HepG2 (cell line): ENCODE measurements at regions not wholly inside any gene's neighbourhood (a gene's known extent, or its start where the extent isn't known, plus 50 kb on each side); places are given as distances from the start of the nearest gene placed in this dataset.

Source experiments
- ATAC-seq: fragments of 200-7000 bp; cut with Tn5 transposase; 3 replicates; pipeline ENCODE4 v1.9.1; 2020; ENCODE audit warnings: mild to moderate bottlenecking, moderate library complexity
- BruUV-seq: library from RNA; stranded (reverse); fragments of 400-500 nt; replicated peaks from 2 replicates; lab custom pipeline; 2021; lab: Mats Ljungman, UMichigan
- CTCF ChIA-PET: fragments of 300-600 bp; formaldehyde crosslinking; extraction: SDS; loops from one replicate; lab custom pipeline; 2021; ENCODE audit warnings: low total read pairs, inconsistent platforms, low intra/inter-chr PET ratio; lab: Yijun Ruan, JAX
- POLR2A ChIA-PET: fragments of 350-600 bp; sonication (Branson Sonifier 250); formaldehyde crosslinking; loops from one replicate; lab custom pipeline; 2020; ENCODE audit warnings: antibody characterized with exemption, inconsistent platforms; lab: Yijun Ruan, JAX
- DNase-seq: peaks from one replicate; pipeline ENCODE4 v3.0.0-alpha.2; 2015; ENCODE audit warnings: low spot score
- FAIRE-seq: peaks from 3 replicates; lab custom pipeline; 2011; peaks lifted over from hg19 to GRCh38; lab: Jason Lieb, UNC
- H2AFZ ChIP-seq: one replicate; pipeline ENCODE4 v1.6.1; 2011; ENCODE audit warnings: low read length, inconsistent platforms
- H3K27ac ChIP-seq: fragments of 300-600 bp; 3 replicates; pipeline ENCODE4 v1.8.0; 2011; ENCODE audit warnings: mixed run types, mild to moderate bottlenecking, mixed read lengths, low read length, inconsistent platforms; ENCODE audit not compliant: insufficient read depth; ENCODE audit errors: extremely low read length
- H3K27me3 ChIP-seq, 2 experiments: fragments of 200-600 bp in 1 of 2; 2 replicates in 1 of 2; 3 replicates in 1 of 2; pipeline versions ENCODE4 v1.6.0 to v1.8.0; 2011; ENCODE audit warnings: low read length in 2 of 2, mild to moderate bottlenecking in 2 of 2, moderate library complexity in 2 of 2, inconsistent platforms in 1 of 2; ENCODE audit not compliant: insufficient read depth in 2 of 2, control insufficient read depth in 1 of 2
- H3K36me3 ChIP-seq, 2 experiments: fragments of 200-600 bp in 1 of 2; replicated peaks in 1 of 2; 2 replicates in 1 of 2; 3 replicates in 1 of 2; pipeline versions ENCODE4 v1.5.1 to v1.8.0; 2011; ENCODE audit warnings: low read length in 2 of 2, inconsistent platforms in 1 of 2; ENCODE audit not compliant: insufficient read depth in 2 of 2, control insufficient read depth in 1 of 2
- H3K4me1 ChIP-seq: 2 replicates; pipeline ENCODE4 v1.5.1; 2012; ENCODE audit warnings: low read length, inconsistent platforms; ENCODE audit not compliant: insufficient read depth
- H3K4me2 ChIP-seq: 2 replicates; pipeline ENCODE4 v1.6.0; 2011; ENCODE audit warnings: low read depth, low read length, inconsistent platforms
- H3K4me3 ChIP-seq, 3 experiments: fragments of 200-600 bp in 1 of 3; sonication (generic), shearing (Covaris generic) in 1 of 3; replicated peaks in 1 of 3; 2 replicates each; pipeline ENCODE4 v1.5.1; 2011 to 2016; ENCODE audit warnings: low read length in 3 of 3, inconsistent platforms in 2 of 3, low read depth in 2 of 3, mild to moderate bottlenecking in 2 of 3, control low read depth in 1 of 3, mixed read lengths in 1 of 3; ENCODE audit not compliant: insufficient read depth in 1 of 3
- H3K79me2 ChIP-seq: one replicate; pipeline ENCODE4 v1.6.1; 2011; ENCODE audit warnings: low read length, inconsistent platforms; ENCODE audit not compliant: insufficient read depth
- H3K9ac ChIP-seq: 2 replicates; pipeline ENCODE4 v1.6.0; 2011; ENCODE audit warnings: mild to moderate bottlenecking, low read depth, low read length, inconsistent platforms; ENCODE audit not compliant: insufficient read depth
- H3K9me3 ChIP-seq: 2 replicates; pipeline ENCODE4 v1.5.1; 2012; ENCODE audit warnings: mild to moderate bottlenecking, low read length
- H4K20me1 ChIP-seq: 2 replicates; pipeline ENCODE4 v1.6.0; 2011; ENCODE audit warnings: inconsistent platforms, mild to moderate bottlenecking, low read length, moderate library complexity; ENCODE audit not compliant: insufficient read depth
- GATAD1 ChIP-seq: IDR thresholded peaks from 2 replicates; pipeline ENCODE4 v1.6.1; 2016; ENCODE audit warnings: missing genetic modification reagents, missing compliant biosample characterization
- PBX2 ChIP-seq: IDR thresholded peaks from 2 replicates; pipeline ENCODE4 v1.6.1; 2016; ENCODE audit warnings: control low read depth
- SIX4 ChIP-seq: sonication (generic); formaldehyde crosslinking; IDR thresholded peaks from 2 replicates; pipeline ENCODE4 v1.4.0; 2020; ENCODE audit warnings: missing genetic modification reagents
- SMARCC2 ChIP-seq: fragments of 450-650 bp; IDR thresholded peaks from 2 replicates; pipeline ENCODE4 v1.6.1; 2017; ENCODE audit warnings: antibody characterized with exemption, mild to moderate bottlenecking
- SNAPC4 ChIP-seq: sonication (generic); formaldehyde crosslinking; IDR thresholded peaks from 2 replicates; pipeline ENCODE4 v1.4.0; 2020; ENCODE audit warnings: mild to moderate bottlenecking, missing genetic modification reagents
- SNRNP70 ChIP-seq: fragments of 200-400 bp; formaldehyde crosslinking; IDR thresholded peaks from 2 replicates; pipeline ENCODE4 v1.6.1; 2017; ENCODE audit warnings: mild to moderate bottlenecking, low read depth, low read length, moderate library complexity
- ZNF431 ChIP-seq: sonication (generic); formaldehyde crosslinking; IDR thresholded peaks from 2 replicates; pipeline ENCODE4 v1.9.0; 2022; ENCODE audit warnings: missing genetic modification reagents, low read depth, mild to moderate bottlenecking, borderline replicate concordance
- ZNF451 ChIP-seq: sonication (generic); formaldehyde crosslinking; IDR thresholded peaks from 2 replicates; pipeline ENCODE4 v1.5.0; 2020; ENCODE audit warnings: mild to moderate bottlenecking, missing genetic modification reagents
- ZNF737 ChIP-seq: sonication (generic); formaldehyde crosslinking; IDR thresholded peaks from 2 replicates; pipeline ENCODE4 v1.5.0; 2020; ENCODE audit warnings: missing genetic modification reagents, mild to moderate bottlenecking, borderline replicate concordance
- ZNF792 ChIP-seq: IDR thresholded peaks from 2 replicates; pipeline ENCODE4 v1.6.1; 2016
- WGBS: methylation state at CpG from one replicate; pipeline ENCODE4 v1.1.6; 2017; ENCODE audit warnings: low lambda C conversion rate; 5-methylcytosine and 5-hydroxymethylcytosine counted together
- in situ Hi-C: cut with HindIII; loops from 2 replicates; pipeline ENCODE4 v1.10.0; 2017; ENCODE audit warnings: low pct_unique_long_range_greater_than_20kb; ENCODE audit not compliant: extremely low pct_ligation_motif_present
- intact Hi-C: fragments of 100-400 bp; cut with micrococcal nuclease; formaldehyde crosslinking; loops from one replicate; pipeline ENCODE4 v1.10.0; 2022; ENCODE audit not compliant: unreplicated experiment

DNA sequence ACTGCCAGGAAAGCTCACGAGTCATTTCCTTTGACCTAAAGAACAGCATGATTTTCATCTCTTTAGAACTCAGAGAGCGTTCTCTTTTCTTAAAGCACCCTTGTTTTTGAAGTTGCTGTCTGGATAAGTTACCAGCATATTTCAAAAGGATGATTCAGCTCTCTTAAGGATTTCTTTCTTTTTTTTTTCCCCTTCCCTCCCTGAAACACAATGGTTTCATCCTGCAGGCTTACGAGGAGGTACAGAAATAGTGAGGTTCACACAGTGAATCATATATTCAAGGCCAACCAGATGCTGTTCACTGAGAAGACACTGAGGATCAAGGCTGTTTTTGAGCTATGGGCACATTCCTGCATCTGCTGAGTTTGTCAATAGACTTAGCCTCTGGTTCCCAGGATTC lies 257.2 kb downstream of the KIF4B start (continued):
- TF ChIP-seq SIX4, result no peak
- no peak for TF ChIP-seq SMARCC2
- no peak for TF ChIP-seq GATAD1 (CRISPR knock-in tag)
- TF ChIP-seq ZNF431 (CRISPR knock-in tag), result no peak
- no peak for TF ChIP-seq SNAPC4 (CRISPR knock-in tag)
- no peak for TF ChIP-seq ZNF737
- no peak for TF ChIP-seq PBX2 (CRISPR knock-in tag)
- no peak for TF ChIP-seq SNRNP70
- TF ChIP-seq, all 625 proteins: peak for 0

- H3K4me1 ChIP-seq, result no peaks in the 10 kb centered on the region
- intact Hi-C loops (no loop called here), in situ Hi-C loops (no loop called here)
- no peaks in the 10 kb centered on the region for H3K79me2 ChIP-seq
- no peak for ATAC-seq
- no peak overlapping the region for H2AFZ ChIP-seq
- no peak overlapping the region for H3K4me3 ChIP-seq
- H3K36me3 ChIP-seq, result no peaks in the 10 kb centered on the region
- FAIRE-seq, result no peak
- DNase-seq, result no peak
- H3K27me3 ChIP-seq, result no peaks in the 10 kb centered on the region
- CTCF ChIA-PET, result no interaction called here
- H3K27ac ChIP-seq, result no peak overlapping the region
- H4K20me1 ChIP-seq, result no peaks in the 10 kb centered on the region
- H3K9ac ChIP-seq, result no peak overlapping the region
- H3K4me2 ChIP-seq, result no peak overlapping the region
- BruUV-seq, result no TSS peak
- WGBS, result 3% methylated on average over 5 of the region's 5 CpGs
- POLR2A ChIA-PET, result no interaction called here
- no peaks in the 10 kb centered on the region for H3K9me3 ChIP-seq
- TF ChIP-seq ZNF451, result no peak
- no peak for TF ChIP-seq ZNF792
Measured at GRCh38 chr5:155274484-155274883, 260.9 kb downstream of the KIF4B start.
